Stimulated activated CD4-positive, alpha-beta T cell treated with anti-CD3 and anti-CD28 coated beads, Interleukin-15, amount 100 ng/mL, for 24 hours (primary cell): ENCODE measurements at regions not wholly inside any gene's neighbourhood (a gene's known extent, or its start where the extent isn't known, plus 50 kb on each side); places are given as distances from the start of the nearest gene placed in this dataset.

Experiments
- DNase-seq: peaks from one replicate; pipeline ENCODE4 v3.0.0-alpha.2; 2020

GRCh38 chr18:30139631-30140287, 902.8 kb downstream of the DSC3 start:
- DNase-seq = no peak

- DNase-seq = no peak
These were observed 906.6 kb downstream of the DSC3 start for GRCh38 chr18:30135938-30136337.

- no peak for DNase-seq
These were observed 908.5 kb downstream of the DSC3 start for GRCh38 chr18:30134020-30134419.

GRCh38 chr18:30132959-30133358, 909.6 kb downstream of the DSC3 start:
- DNase-seq = no peak

GRCh38 chr18:30121397-30121796, 921.1 kb downstream of the DSC3 start:
- DNase-seq = no peak

- DNase-seq = no peak
These were observed 929.1 kb downstream of the DSC3 start for GRCh38 chr18:30113454-30113853.

- DNase-seq = no peak
These were observed 936.2 kb downstream of the DSC3 start for GRCh38 chr18:30106356-30106755.

GRCh38 chr18:30103881-30104280, 938.7 kb downstream of the DSC3 start:
- DNase-seq = no peak

- DNase-seq = no peak
These were observed 945.7 kb downstream of the DSC3 start for GRCh38 chr18:30096796-30097195.

GRCh38 chr18:30094556-30094955, 948.0 kb downstream of the DSC3 start:
- no peak for DNase-seq

- no peak for DNase-seq
These were observed 949.2 kb downstream of the DSC3 start for GRCh38 chr18:30093376-30093775.

GRCh38 chr18:30088238-30089015, 954.1 kb downstream of the DSC3 start:
- DNase-seq = no peak

GRCh38 chr18:30086351-30086750, 956.2 kb downstream of the DSC3 start:
- no peak for DNase-seq

- DNase-seq = no peak
These were observed 961.4 kb downstream of the DSC3 start for GRCh38 chr18:30081122-30081521.

GRCh38 chr18:30072609-30073385, 969.7 kb downstream of the DSC3 start:
- no peak for DNase-seq

- no peak for DNase-seq
These were observed 976.3 kb downstream of the DSC3 start for GRCh38 chr18:30066288-30066687.

- no peak for DNase-seq
These were observed 985.1 kb downstream of the DSC3 start for GRCh38 chr18:30057398-30057797.

- DNase-seq = no peak
These were observed 986.0 kb downstream of the DSC3 start for GRCh38 chr18:30056528-30056927.

GRCh38 chr18:30044496-30044895, 998.0 kb downstream of the DSC3 start:
- no peak for DNase-seq

- no peak for DNase-seq
These were observed 1003.3 kb downstream of the DSC3 start for GRCh38 chr18:30039201-30039600.

- DNase-seq = no peak
These were observed 1007.7 kb downstream of the DSC3 start for GRCh38 chr18:30034818-30035217.

- DNase-seq = no peak
These were observed 1026.4 kb downstream of the DSC3 start for GRCh38 chr18:30016179-30016578.

- no peak for DNase-seq
These were observed 1037.6 kb downstream of the DSC3 start for GRCh38 chr18:30004965-30005364.

GRCh38 chr18:29982218-29982617, 1060.3 kb downstream of the DSC3 start:
- DNase-seq = no peak
